ENCODE measurements at regions not wholly inside any gene's neighbourhood (a gene's known extent, or its start where the extent isn't known, plus 50 kb on each side); places are given as distances from the start of the nearest gene placed in this dataset.

DNA sequence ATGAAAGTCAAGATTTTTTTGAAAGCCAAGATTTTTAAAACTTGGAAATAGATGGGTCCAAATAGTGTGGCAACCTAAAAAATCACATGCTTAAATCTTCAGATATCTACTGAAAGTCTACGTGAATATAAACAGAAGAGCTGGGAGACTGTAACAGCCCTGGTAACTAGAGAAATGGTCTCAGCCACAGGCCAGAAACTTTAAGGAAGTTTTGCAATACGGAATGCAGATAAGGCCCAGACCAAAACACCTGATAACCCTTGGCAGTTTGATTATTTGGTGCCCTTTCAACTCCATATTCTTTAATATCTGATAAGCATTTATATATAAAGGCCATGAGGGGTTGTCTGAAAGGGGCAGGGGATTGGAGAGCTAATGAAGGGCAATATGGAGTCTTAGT is 537.3 kb upstream of the TGFBR2 start:
- DNase-seq = no peak

DNA sequence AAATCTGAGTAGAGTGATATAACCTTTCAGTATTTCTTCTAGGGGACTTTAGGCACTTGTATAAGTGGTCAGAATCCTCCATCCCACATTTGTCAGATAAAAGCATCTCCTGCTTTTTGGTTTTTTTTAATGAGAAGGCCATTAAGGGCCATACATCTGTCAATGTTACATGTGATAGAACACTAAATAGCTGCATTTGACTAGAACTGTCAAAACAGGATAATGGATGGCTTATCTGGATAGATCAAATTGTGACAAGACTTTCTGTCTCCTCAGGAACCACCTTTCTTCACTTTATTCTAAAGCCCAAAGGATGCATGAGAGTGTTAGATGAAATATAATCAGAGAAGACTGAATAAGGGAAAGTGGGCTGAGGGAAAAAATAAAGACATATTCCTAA is 533.4 kb upstream of the TGFBR2 start:
- DNase-seq = no peak

DNA sequence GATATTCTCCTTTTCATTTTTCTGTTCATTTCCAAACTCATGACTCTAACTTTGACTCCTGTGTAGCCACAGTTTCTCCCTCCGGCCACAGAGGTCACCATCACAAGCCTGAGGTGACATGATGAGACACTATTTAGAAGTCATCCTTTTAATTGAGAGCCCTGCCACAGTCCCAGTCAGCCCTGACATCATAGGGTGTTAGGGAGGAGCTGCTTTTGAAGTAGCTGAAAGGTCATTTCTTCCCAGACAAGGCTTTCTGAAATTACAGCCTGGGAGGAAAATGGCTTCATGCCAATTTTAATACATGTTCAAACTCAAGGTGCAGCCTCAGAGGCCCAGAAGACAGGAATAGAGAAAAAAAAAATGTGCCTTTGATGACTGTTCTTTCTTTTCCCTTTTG is 532.8 kb upstream of the TGFBR2 start:
- DNase-seq = peak; percentile 4

DNA sequence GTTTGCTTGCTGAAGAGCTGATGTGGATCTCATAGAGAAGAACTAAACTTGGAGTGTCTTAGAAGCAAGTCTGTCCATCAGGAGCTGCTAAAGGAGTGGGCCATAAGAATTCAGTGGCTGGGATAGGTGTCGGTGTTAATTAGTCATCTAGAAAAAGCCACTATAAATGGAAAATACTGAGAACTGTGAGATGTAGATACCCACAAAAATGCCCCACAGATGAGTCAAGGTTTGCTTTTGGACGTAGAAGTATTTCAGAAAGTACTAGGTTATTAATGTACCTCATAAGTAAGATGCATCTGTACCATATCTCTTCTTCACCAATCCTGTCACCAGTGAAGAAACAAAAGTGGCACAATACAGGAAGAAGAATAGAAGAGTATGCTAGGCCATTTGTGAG is 530.9 kb upstream of the TGFBR2 start:
- DNase-seq = peak; percentile 3

DNA sequence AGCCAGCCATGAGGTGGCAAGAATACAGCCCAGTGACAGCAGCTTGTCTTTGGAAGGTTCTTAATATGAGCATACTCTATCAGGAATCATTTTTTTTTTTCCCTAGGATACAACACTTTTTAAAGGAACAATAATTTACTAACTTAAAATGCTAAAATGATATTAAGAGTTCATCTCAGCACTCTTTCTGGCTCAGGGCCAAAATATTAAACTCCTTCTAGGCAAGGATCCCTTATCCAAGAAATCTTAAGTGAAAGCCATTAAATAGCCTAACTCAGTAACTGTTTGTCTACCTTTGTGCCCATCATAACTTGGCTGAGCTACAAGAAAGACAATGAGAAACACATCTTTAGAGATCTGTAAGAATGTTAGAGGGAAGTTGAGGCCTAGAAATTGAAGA is 529.5 kb upstream of the TGFBR2 start:
- no peak for DNase-seq

DNA sequence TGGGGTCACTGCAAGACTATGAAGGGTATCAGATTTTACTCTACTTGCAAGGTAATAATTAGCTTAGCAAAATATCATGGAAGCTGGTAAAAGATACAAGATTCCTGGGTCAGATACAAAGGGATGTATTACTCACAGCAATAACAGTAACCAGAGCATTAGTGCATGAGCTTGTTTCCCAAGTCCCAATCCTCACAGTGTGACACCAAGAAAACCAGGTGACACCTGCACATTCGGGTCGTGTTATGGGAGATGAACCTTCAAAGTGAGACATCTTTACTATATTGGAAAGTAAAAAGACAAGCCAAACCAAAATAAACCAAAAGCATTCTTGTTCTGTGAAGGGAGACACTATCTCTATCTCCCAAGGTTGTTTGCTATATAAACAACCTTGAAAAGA is 528.7 kb upstream of the TGFBR2 start:
- no peak for DNase-seq

DNA sequence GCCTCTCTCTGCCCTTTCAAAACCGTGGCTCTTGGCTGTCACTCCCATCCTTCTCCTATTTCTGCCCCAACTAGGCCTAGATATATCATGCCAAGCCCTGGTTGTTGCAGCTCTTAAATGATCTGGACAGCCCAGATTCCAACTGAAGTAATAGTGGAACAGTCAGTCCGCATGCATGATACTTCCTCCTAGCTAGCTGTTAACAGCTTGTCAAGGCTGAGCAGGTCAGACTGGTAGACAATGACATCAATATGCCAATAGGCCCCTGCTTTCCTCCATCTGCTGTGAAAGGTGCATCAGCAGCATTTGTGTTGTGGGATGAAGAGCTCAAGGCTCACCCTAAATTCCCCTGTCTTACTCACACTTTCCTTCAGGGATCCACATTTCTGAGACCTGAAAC is 527.7 kb upstream of the TGFBR2 start:
- no peak for DNase-seq

DNA sequence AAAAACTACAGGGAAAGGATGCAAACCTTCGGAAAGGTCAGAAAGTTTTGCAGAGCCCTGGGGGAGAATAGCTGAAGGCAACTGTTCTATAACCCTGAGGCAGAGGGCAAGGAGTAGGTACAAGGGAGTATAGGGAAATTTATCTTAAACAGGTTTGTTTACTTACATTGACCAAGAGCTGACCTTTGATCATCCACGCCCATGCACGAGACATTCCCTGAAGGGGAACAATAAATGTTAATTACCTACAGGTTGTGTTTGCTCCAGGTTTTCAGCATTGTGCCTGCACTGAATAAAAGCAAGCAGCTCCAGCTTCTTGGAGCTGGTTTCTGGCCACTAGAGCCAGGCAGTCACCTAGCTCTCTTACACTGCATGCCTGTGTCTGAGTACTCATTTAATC is 524.5 kb upstream of the TGFBR2 start:
- no peak for DNase-seq

DNA sequence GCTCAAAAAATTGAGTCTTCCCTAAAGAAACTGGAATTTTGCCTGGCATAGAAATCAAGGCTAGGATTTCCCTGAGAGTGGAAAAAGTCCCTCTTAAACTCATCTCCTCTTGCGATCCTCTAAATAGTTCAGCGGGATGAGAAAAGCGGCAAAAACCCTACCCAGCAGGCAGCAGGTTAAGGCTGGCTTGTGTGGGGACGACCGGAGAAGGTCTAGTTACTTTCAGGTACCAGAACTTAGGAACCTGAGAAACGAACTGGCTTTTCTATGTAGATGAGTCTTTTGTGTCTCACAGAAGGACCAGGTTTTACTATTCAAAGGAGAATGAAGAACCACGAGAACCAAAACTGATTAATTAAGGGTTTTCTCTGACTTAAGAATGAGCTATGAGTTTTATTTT is 523.7 kb upstream of the TGFBR2 start:
- DNase-seq = no peak

DNA sequence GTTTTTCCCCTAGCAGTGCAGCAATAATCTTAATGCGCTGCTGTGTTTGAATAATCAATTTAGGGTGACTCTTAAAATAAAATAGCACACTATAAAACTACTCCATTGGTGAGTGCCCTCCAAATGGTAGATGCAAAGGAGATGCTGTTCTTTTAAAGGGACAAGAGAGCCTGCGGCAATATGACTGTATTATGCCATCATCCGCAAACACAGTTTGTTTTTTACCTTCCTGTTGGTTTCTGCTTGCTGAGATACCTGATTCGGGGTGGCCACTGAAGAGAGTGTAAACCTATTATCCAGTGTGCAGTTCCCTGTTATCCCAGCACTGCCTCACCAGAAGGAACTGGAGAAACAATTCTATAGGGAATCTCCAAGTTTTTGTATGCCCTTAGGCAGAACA is 523.1 kb upstream of the TGFBR2 start:
- DNase-seq = no peak

DNA sequence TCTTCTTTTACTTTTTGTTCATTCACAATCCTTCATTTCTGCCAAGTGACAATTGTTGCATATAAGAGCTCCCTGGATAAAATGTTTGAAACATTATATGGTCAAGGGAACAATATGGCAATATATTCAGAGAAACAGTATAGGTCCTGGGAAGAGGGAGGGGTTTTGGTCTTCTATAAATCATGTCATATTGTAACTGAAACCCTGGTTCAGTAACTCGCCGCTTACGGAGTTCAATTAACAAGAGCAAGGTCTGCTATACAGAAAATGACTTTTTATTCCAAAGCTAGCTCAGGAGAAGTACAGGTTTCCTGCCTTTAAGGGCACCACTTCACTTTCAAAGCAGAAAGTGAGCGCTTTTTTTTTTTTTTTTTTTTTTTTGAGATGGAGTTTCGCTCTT is 522.1 kb upstream of the TGFBR2 start:
- no peak for DNase-seq

DNA sequence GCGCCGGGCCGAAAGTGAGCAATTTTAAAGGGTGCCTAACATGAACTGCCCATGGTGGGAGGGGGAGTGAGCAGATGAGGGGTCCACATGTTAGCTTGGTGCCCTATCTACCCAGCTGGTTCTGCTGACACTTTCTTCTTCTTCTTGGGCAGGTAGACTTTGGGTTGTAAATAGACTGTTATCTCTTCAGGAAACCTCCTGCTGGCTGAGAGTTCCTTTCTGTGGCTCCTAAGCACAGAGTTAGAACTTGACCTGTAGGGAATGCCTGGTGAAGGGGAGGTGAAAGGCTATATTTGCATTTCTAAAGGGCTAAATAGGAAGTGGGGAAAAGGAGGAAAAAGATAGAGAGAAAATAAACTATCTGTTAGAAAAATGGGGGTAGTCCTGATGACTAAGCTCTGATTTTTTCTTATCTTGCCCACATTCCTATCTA is 521.4 kb upstream of the TGFBR2 start:
- DNase-seq = no peak

DNA sequence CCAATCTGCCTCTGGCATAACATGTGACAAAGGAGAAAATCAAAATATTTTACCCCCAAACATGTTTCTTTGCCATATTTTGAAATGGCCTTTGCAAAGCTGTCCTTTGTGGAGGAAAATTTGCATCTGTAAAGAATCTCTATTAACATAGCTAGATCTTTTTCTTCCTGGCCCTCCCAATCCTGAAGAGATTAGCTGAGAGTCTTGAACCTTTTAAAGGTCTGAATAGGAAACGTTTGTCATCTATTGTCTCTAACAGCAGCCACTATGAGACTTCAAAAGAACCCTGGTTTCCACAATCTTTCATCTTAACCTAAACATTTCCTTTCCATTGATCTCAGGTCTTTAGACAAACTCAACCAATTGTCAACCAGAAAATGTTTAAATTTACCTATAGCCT is 520.9 kb upstream of the TGFBR2 start:
- DNase-seq = no peak

DNA sequence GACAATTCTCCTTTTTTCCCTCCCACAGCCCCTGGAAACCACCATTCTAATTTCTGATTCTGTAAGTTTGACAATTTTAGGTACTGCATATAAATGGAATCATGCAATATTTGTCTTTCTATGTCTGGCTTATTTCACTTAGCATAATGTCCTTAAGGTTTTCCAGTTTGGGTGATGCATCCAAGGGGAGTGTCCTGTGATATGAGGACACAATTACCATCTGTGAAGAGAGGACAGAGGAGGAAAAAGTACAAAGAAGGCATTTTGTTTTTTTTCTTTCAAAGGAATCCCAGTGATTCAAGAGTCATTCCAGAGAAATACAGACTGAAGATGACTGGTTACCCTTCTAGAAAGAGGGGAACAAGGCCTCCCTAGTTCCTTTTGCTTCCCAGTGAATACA is 514.7 kb upstream of the TGFBR2 start:
- DNase-seq = no peak

DNA sequence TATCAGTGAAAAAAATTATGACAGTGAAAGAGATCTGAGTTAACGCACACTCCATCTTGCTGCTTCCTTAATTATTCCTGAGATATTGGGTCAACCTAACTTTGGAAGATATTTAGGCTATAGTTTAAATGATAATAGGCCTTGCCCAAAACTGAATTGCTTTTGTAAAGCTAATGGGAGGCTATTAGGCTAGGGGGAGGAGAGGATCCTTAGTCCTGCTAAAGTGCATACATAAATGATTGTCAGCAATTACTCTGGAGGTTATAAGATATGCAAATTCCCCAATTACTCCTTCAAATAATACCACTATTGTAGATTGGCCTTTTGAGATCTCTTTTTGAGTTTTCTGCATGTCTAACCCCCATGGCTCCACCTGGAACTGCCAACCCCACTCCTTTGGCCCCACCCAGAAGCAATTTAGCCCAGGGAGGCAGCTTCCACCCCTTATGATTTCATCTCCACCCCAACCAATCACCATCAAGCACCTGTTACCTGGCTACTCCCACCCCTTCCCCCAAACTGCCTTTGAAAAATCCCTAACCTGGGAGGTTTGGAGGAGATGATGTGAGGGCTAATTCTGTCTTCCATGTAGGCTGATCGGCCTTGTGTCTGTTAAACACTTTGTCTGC is 509.3 kb upstream of the TGFBR2 start:
- DNase-seq = no peak

DNA sequence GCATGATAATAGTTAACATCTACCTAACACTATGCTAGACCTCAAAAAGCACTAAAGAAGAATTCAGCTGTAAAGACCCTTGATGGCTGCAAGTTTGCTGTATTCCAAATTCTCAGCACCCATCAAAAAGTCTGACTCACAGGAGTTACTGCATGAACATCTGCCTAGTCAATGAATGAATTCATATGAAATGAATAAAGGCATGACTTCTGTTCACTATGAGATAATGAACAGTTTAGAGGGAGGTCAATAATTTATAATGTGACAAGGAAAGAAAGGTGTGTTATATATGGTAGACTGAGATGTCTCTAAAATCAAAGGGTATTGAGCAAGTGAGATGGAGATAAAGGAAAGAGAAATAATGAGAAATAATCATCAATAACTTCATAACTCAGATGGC is 508.2 kb upstream of the TGFBR2 start:
- peak; percentile 43 for DNase-seq

DNA sequence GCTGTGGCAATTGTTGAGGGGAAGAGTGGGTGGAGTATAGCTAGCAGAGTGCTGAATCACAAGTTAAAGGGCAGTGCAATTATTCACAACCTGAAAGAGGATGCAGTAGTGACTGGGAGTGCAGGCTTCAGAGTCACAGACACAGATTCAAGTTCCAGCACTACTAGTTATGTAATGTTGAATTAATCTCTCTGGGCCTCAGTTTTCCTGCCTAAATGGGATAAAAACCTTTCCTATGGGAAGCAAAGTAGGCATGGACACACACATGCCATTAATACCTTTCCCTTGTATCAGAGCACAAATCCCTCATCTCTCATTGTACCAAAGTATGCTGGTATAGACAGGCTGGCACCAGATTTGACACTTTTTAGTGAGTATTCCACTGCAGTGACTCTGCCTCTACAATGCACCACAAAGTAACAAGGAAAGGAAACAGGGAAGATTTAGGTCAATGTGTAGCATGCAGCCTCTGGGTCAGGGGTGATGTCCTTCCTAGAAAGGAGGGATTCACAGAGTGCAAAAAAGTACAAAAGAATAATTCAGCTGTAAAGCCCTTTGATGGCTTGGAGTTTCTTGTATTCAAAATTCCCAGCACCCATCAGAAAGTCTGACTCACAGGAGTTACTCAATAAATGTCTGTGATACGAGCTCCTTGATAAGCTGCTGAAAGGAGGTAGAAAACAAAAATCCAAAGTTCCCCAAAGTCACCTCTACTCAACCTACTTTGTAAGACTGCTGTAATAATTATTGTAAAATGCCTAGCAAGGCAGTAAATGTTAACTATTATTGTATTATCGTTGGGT is 507.5 kb upstream of the TGFBR2 start:
- peak; percentile 59 for DNase-seq

DNA sequence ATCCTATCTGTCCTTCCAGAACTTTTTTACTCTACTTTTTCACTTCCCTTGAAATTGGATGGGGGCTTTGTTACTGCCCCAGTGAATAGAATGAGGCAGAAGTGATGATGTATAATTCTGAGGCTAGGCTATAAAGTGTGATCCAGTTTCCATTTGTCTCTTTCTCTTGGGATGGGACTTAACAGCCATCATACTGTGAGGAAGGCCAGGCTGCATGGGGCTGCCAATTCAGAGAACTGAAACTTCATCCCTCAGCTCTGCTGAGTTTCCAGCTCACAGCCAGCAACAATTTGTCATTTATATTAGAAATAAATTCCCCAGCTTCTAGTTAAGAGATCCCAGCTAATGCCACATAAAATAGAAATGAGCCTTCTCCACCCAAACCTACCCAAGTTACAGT is 504.0 kb upstream of the TGFBR2 start:
- DNase-seq = no peak

DNA sequence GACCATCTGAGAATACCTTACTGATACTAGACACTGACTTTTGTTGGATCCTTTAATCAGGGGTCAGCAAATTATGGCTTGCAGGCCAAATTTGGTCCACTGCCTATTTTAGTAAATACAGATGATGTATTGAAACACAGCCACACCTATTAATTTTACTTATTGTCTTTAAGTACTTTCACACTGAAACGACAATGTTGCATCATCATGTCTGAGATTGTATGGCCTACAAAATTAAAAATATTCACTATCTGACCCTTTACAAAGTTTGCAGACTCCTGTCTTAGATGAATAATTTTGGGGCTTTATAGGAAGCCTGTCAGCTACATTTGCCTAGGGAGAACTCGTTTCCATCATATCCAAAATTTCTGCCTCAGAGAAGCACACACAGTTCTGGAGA is 503.2 kb upstream of the TGFBR2 start:
- no peak for DNase-seq

DNA sequence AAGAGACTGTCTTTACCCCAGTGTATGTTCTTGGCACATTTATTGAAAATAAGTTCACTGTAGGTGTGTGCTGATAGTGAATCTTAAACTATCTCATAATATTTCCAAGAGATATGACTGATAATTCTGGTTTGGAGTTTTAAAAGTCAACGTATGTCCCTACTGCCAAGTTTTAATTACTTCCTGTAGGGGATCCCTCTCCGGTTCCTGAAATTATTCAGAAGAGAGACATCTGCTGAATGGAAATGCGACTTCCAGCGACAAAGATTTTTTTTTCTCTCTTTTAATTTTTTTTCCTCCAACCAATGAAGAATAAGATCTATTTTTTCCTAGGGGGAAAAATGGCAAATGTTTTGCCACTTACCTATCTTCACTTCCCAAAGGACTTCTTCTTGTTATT is 498.9 kb upstream of the TGFBR2 start:
- no peak for DNase-seq

DNA sequence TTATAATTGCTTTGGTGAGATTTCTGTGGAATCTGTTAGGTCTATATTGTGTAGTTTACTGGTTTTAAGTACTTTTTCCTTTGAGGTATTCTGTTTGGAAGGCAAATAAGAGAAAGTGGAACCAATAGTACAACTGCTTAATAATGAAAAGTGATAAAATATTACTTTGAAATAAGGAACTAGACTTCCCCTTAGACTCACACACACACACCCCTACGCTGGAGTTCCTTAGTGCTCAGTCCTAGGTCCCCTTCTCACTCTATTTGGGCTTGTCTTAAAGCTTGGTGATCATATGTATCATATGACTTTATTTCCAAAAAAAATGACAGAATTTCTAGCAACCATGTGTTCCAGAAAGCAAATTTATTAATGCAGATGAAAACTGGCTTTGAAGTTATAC is 494.0 kb upstream of the TGFBR2 start:
- DNase-seq = no peak

DNA sequence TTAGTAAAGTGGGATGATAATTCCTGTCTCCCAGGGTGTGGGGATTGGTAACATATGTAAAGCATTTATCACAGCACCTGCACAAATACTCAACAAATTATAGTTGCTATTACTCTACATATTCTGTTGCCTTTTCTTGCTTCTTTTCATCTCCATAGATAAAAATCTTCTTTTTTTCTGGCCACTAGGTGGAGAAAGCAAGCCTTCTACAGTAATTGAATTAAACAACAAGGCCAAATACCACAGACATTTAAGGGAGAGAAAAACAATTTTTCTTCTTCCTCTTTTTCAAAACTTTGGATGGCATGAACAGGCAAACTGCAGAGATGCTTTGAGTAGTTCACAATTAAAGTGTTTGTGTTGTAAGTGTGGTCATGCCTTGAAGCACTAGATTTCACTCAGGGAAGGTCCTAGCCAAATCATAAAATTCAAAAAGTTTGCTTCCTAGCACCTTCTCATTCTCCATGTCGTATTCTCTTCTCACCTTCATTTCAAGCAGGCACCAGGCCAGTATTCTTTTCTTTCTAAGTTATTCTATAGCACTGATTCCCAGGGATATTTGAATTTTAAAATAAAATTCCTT is 493.4 kb upstream of the TGFBR2 start:
- peak; percentile 60 for DNase-seq

DNA sequence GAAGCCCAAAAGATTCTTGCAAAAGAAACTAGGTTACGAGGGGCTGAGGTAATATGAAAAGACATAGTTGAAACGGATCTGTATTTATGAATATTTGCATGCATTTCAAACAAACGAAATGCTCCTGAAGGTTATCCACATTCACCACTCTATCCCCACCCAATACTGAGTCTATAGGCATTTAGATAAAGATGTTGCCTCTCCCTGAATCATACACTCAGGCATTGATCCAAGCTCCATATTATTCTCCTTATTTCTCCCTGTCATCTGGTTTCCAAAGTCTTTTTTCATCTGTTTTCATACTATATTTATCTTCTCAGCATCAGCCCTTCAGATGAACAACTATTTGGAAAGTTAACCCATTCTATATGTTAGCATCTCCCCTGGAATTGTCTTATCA is 492.5 kb upstream of the TGFBR2 start:
- DNase-seq = peak; percentile 52

DNA sequence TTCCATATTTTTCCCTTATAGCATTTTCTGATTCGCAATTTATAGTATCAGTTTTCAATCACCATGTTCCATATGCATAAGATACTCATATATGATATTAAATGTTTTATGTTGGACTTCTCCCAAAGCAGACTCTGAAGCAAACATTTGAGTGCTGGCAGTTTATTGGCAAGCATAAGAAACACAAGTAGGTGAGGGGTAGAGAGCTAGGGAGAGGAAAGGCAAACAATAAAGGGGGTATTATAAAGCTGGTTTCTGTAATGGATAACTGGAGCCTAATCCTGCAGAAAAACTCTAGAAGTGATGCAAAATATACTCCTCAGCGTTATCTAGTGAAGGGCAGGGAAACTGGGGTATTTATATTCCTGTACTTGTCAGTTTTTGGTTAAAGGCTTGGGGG is 491.5 kb upstream of the TGFBR2 start:
- no peak for DNase-seq

DNA sequence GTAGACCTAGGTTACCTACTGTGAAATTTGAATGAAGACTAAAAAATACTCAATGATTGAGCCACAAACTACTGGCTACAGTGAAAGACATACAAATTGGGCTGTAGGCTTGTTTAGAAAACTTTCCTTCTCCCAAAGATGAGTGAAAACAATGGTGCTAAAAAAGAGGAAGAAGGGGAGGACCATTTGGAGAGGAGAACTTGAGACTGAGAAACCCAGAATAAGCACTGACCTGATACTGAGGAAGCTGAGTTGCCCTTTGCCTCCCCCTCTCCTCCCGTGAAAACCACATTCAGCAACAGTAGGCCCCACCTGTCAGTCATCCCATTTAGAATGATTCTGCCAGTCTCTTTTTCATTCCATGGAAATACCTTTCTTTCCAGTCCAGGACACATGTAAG is 484.0 kb upstream of the TGFBR2 start:
- DNase-seq = no peak
